ENCODE measurements at regions not wholly inside any gene's neighbourhood (a gene's known extent, or its start where the extent isn't known, plus 50 kb on each side); places are given as distances from the start of the nearest gene placed in this dataset.
"Not testable (repeated sequence)": the region's sequence is repeated elsewhere in the genome, so short reads cannot be mapped to it uniquely, and the experiment has no call there.

- not testable (repeated sequence) for TF ChIP-seq CTCF (conservative IDR thresholded peaks at IDR 0.05; ENCODE audit: low read length); EZH2phosphoT487 (IDR thresholded peaks at IDR 0.05; ENCODE audit: borderline replicate concordance)
These were observed 394.3 kb downstream of the PTH2R start for GRCh38 chr2:208800887-208801286.

Measured in Loucy (cell line).